GM18861 (cell line): ENCODE measurements at regions not wholly inside any gene's neighbourhood (a gene's known extent, or its start where the extent isn't known, plus 50 kb on each side); places are given as distances from the start of the nearest gene placed in this dataset.

Experiments used
- ATAC-seq: cut with Tn5 transposase; IDR thresholded peaks from one replicate; pipeline ENCODE4 v1.9.1; 2021; ENCODE audit not compliant: unreplicated experiment

GRCh38 chr15:47383801-47384200 lies 333.5 kb upstream of the SEMA6D start:
- ATAC-seq = no peak

- no peak for ATAC-seq
These were observed 333.0 kb upstream of the SEMA6D start for GRCh38 chr15:47384341-47384740.

- no peak for ATAC-seq
These were observed 332.5 kb upstream of the SEMA6D start for GRCh38 chr15:47384776-47385175.

- no peak for ATAC-seq
These were observed 330.8 kb upstream of the SEMA6D start for GRCh38 chr15:47386459-47386858.

- ATAC-seq = no peak
These were observed 329.0 kb upstream of the SEMA6D start for GRCh38 chr15:47388299-47388698.

- ATAC-seq = no peak
These were observed 327.0 kb upstream of the SEMA6D start for GRCh38 chr15:47390208-47390765.

- ATAC-seq = no peak
These were observed 323.0 kb upstream of the SEMA6D start for GRCh38 chr15:47394286-47394809.

- ATAC-seq = no peak
These were observed 322.2 kb upstream of the SEMA6D start for GRCh38 chr15:47395076-47395475.

- ATAC-seq = no peak
These were observed 319.6 kb upstream of the SEMA6D start for GRCh38 chr15:47397655-47398054.

- ATAC-seq = no peak
These were observed 319.2 kb upstream of the SEMA6D start for GRCh38 chr15:47398132-47398531.

GRCh38 chr15:47398594-47398993 lies 318.7 kb upstream of the SEMA6D start:
- no peak for ATAC-seq

- ATAC-seq = no peak
These were observed 318.2 kb upstream of the SEMA6D start for GRCh38 chr15:47399100-47399499.

- ATAC-seq = no peak
These were observed 316.7 kb upstream of the SEMA6D start for GRCh38 chr15:47400603-47401002.

- ATAC-seq = no peak
These were observed 315.9 kb upstream of the SEMA6D start for GRCh38 chr15:47401427-47401826.

- ATAC-seq = no peak
These were observed 314.5 kb upstream of the SEMA6D start for GRCh38 chr15:47402829-47403228.

GRCh38 chr15:47404877-47405276 lies 312.4 kb upstream of the SEMA6D start:
- ATAC-seq = no peak

- no peak for ATAC-seq
These were observed 311.7 kb upstream of the SEMA6D start for GRCh38 chr15:47405365-47406162.

- no peak for ATAC-seq
These were observed 309.6 kb upstream of the SEMA6D start for GRCh38 chr15:47407692-47408091.

- ATAC-seq = no peak
These were observed 308.3 kb upstream of the SEMA6D start for GRCh38 chr15:47409038-47409437.

- no peak for ATAC-seq
These were observed 307.7 kb upstream of the SEMA6D start for GRCh38 chr15:47409600-47409999.

- ATAC-seq = no peak
These were observed 307.1 kb upstream of the SEMA6D start for GRCh38 chr15:47410247-47410646.

GRCh38 chr15:47411733-47412132 lies 305.6 kb upstream of the SEMA6D start:
- no peak for ATAC-seq

- ATAC-seq = no peak
These were observed 305.2 kb upstream of the SEMA6D start for GRCh38 chr15:47412136-47412535.
